ENCODE measurements at regions not wholly inside any gene's neighbourhood (a gene's known extent, or its start where the extent isn't known, plus 50 kb on each side); places are given as distances from the start of the nearest gene placed in this dataset.
A peak's percentile ranks its signal among the peaks of the same experiment; 100 is the strongest.

DNA sequence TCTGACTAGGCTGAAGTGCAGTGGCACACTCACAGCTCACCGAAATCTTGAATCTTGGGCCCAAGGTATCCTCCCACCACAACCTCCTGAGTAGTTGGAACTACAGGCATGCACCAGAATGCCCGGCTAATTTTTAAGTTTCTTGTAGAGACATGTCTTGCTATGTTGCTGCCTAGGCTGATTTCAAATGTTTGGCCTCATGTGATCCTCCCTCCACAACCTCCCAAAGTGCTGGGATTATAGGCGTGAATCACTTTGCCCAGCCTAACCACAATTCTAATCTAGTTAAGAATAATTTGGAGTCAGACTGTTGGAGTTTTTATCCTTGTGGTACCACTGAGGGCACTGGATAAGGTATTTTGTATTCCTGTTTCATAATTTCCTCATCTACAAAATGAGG is 317.5 kb upstream of the AGA start:
- ATAC-seq (ENCODE audit: low read depth) (peak; percentile 41; the same call in 1 of the 3 replicates), DNase-seq (ENCODE audit: low spot score) (no peak)
- TF ChIP-seq, protein P1, sequence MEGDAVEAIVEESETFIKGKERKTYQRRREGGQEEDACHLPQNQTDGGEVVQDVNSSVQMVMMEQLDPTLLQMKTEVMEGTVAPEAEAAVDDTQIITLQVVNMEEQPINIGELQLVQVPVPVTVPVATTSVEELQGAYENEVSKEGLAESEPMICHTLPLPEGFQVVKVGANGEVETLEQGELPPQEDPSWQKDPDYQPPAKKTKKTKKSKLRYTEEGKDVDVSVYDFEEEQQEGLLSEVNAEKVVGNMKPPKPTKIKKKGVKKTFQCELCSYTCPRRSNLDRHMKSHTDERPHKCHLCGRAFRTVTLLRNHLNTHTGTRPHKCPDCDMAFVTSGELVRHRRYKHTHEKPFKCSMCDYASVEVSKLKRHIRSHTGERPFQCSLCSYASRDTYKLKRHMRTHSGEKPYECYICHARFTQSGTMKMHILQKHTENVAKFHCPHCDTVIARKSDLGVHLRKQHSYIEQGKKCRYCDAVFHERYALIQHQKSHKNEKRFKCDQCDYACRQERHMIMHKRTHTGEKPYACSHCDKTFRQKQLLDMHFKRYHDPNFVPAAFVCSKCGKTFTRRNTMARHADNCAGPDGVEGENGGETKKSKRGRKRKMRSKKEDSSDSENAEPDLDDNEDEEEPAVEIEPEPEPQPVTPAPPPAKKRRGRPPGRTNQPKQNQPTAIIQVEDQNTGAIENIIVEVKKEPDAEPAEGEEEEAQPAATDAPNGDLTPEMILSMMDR (IDR thresholded peaks at IDR 0.05; ENCODE audit: poor library complexity, severe bottlenecking) = no peak
- H3K27me3 ChIP-seq (ENCODE audit: insufficient read depth, poor library complexity, severe bottlenecking) = no peaks in the 10 kb centered on the region
- no peaks in the 10 kb centered on the region for H3K9me3 ChIP-seq (ENCODE audit: severe bottlenecking)
- no peaks in the 10 kb centered on the region for H3K36me3 ChIP-seq (ENCODE audit: low read depth)
- no peak overlapping the region for H3K4me3 ChIP-seq (ENCODE audit: severe bottlenecking)
- no peaks in the 10 kb centered on the region for H3K4me1 ChIP-seq (ENCODE audit: insufficient read depth, poor library complexity, severe bottlenecking)
- no peak overlapping the region for H3K27ac ChIP-seq (ENCODE audit: poor library complexity, severe bottlenecking)

DNA sequence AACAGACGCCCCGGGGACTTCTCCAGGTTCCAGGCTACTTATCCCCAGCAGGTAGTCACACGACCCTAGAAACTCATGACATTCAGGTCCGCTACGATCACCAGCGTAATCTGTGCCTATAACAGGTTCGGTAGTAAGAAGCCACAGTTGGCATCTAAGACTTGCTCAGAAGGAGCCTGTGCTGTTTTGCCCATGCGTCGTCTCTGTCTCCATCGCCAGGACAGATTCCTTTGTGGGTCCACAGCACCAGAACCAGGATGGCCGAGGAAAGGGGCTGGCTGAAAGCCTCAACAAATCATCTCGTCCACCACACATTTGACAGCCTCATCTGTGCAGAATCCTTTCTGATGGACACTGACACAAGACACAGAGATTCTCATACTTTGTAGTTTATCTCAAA is 319.5 kb upstream of the AGA start:
- Histone ChIP-seq H3K9me3 (ENCODE audit: severe bottlenecking) (no peaks in the 10 kb centered on the region), H3K27ac (ENCODE audit: poor library complexity, severe bottlenecking) (no peak overlapping the region), H3K36me3 (ENCODE audit: low read depth) (no peaks in the 10 kb centered on the region), H3K27me3 (ENCODE audit: insufficient read depth, poor library complexity, severe bottlenecking) (no peaks in the 10 kb centered on the region), H3K4me3 (ENCODE audit: severe bottlenecking) (no peak overlapping the region), H3K4me1 (ENCODE audit: insufficient read depth, poor library complexity, severe bottlenecking) (no peaks in the 10 kb centered on the region)
- ATAC-seq (ENCODE audit: low read depth) = no peak
- DNase-seq (ENCODE audit: low spot score) = no peak
- TF ChIP-seq, protein P1 (IDR thresholded peaks at IDR 0.05; ENCODE audit: poor library complexity, severe bottlenecking) = no peak

DNA sequence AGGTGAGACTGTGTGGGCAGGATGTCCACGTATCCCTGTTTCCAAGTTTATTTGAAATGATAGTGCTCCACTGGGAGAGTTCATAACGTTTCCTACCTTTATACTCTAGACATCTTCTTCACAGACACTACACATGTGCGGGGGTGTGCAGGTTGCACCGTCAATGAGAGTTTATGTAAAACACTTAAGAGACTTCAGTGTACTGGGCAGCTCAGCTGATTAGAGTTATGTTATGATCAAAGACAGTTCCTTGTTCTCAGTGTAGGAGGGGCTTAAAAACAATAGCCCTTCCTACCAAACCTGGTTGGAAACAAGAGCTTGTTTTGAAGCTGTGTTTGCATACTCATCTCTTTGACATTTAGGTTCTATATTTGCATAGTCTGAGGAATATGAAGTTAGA is 326.9 kb upstream of the AGA start:
- Histone ChIP-seq H3K27ac (ENCODE audit: poor library complexity, severe bottlenecking) (no peak overlapping the region), H3K27me3 (ENCODE audit: insufficient read depth, poor library complexity, severe bottlenecking) (no peaks in the 10 kb centered on the region), H3K4me1 (ENCODE audit: insufficient read depth, poor library complexity, severe bottlenecking) (no peaks in the 10 kb centered on the region), H3K4me3 (ENCODE audit: severe bottlenecking) (no peak overlapping the region), H3K9me3 (ENCODE audit: severe bottlenecking) (no peaks in the 10 kb centered on the region), H3K36me3 (ENCODE audit: low read depth) (no peaks in the 10 kb centered on the region)
- DNase-seq (ENCODE audit: low spot score) = no peak
- TF ChIP-seq, protein P1 (IDR thresholded peaks at IDR 0.05; ENCODE audit: poor library complexity, severe bottlenecking) = no peak
- no peak for ATAC-seq (ENCODE audit: low read depth)

DNA sequence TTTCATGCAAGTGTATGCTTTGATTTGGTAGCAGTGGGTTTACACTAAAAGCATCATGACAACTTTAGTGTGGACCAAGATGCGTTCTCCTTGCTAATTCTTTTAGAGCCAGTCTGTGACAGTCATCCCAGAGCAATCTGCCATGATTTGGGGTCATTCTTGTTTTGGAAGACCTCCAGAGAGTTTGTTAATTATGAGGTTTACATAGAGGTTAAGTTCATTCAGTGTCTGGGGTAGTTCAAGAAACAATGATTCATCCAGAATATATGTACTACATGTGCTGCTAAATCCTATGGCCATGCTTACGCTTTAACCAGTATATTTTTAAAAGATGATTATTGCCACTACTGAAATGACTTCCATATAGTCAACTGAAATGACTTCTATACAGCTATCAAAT is 328.5 kb upstream of the AGA start:
- no peak for DNase-seq (ENCODE audit: low spot score)
- Histone ChIP-seq H3K4me1 (ENCODE audit: insufficient read depth, poor library complexity, severe bottlenecking) (no peaks in the 10 kb centered on the region), H3K9me3 (ENCODE audit: severe bottlenecking) (no peaks in the 10 kb centered on the region), H3K36me3 (ENCODE audit: low read depth) (no peaks in the 10 kb centered on the region), H3K27ac (ENCODE audit: poor library complexity, severe bottlenecking) (no peak overlapping the region), H3K27me3 (ENCODE audit: insufficient read depth, poor library complexity, severe bottlenecking) (no peaks in the 10 kb centered on the region), H3K4me3 (ENCODE audit: severe bottlenecking) (no peak overlapping the region)
- no peak for ATAC-seq (ENCODE audit: low read depth)
- TF ChIP-seq, protein P1 (IDR thresholded peaks at IDR 0.05; ENCODE audit: poor library complexity, severe bottlenecking) = no peak

DNA sequence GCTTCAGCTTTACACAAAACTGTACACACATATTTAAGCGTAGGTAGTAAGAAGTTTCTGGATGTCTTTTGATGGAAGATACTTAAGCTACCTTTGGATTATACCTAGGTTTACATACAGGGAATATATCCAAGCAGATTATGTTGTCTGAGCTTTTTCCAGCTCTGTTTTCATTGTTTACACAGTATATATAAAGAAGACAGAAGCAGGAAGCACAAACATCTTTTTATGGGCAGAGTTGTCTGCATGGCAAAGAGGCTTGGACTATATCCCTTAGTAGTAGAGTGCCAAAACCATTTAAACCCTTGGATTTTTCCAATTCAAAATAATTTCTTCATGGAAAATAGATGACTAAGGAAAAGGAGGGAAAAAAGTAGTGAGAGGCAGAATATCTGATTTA is 329.4 kb upstream of the AGA start:
- no peaks in the 10 kb centered on the region for H3K4me1 ChIP-seq (ENCODE audit: insufficient read depth, poor library complexity, severe bottlenecking)
- no peaks in the 10 kb centered on the region for H3K36me3 ChIP-seq (ENCODE audit: low read depth)
- DNase-seq (ENCODE audit: low spot score) (no peak), ATAC-seq (ENCODE audit: low read depth) (no peak)
- no peaks in the 10 kb centered on the region for H3K9me3 ChIP-seq (ENCODE audit: severe bottlenecking)
- no peaks in the 10 kb centered on the region for H3K27me3 ChIP-seq (ENCODE audit: insufficient read depth, poor library complexity, severe bottlenecking)
- TF ChIP-seq, protein P1 (IDR thresholded peaks at IDR 0.05; ENCODE audit: poor library complexity, severe bottlenecking) = no peak
- H3K4me3 ChIP-seq (ENCODE audit: severe bottlenecking) = no peak overlapping the region
- H3K27ac ChIP-seq (ENCODE audit: poor library complexity, severe bottlenecking) = no peak overlapping the region

All from RWPE2 (cell line).